PC-9 (cell line): ENCODE measurements at regions not wholly inside any gene's neighbourhood (a gene's known extent, or its start where the extent isn't known, plus 50 kb on each side); places are given as distances from the start of the nearest gene placed in this dataset.

Experiments
- EZH2 ChIP-seq: fragments of 200-600 bp; sonication (generic); IDR thresholded peaks from 2 replicates; pipeline ENCODE4 v1.8.0; 2017; ENCODE audit warnings: antibody characterized with exemption, low read depth
- TF ChIP-seq, protein P1 (sequence below): fragments of 200-600 bp; sonication (generic); conservative IDR thresholded peaks from 2 replicates; pipeline ENCODE4 v1.6.1; 2017; ENCODE audit warnings: mixed run types, antibody characterized with exemption, mild to moderate bottlenecking, moderate library complexity

DNA sequence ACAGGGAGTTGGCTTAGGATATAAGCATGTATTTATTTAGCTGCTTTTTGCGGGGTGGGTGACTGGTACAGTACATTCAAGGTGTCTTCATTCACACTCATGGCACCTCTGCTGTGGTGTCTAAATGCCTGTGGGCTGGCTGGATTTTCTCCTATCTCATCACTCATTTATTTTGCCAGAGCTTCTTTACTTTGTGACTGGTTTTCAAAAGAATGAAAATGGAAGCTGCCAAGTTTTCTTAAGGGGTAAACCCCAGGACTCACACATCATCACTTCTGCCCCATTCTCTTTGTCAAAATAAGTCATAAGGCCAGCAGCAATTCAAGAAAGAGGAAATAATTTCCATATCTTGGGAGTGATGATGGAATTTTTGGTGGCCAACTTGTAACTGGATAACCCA lies 493.4 kb upstream of the ALCAM start:
- TF ChIP-seq, protein P1, sequence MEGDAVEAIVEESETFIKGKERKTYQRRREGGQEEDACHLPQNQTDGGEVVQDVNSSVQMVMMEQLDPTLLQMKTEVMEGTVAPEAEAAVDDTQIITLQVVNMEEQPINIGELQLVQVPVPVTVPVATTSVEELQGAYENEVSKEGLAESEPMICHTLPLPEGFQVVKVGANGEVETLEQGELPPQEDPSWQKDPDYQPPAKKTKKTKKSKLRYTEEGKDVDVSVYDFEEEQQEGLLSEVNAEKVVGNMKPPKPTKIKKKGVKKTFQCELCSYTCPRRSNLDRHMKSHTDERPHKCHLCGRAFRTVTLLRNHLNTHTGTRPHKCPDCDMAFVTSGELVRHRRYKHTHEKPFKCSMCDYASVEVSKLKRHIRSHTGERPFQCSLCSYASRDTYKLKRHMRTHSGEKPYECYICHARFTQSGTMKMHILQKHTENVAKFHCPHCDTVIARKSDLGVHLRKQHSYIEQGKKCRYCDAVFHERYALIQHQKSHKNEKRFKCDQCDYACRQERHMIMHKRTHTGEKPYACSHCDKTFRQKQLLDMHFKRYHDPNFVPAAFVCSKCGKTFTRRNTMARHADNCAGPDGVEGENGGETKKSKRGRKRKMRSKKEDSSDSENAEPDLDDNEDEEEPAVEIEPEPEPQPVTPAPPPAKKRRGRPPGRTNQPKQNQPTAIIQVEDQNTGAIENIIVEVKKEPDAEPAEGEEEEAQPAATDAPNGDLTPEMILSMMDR = no peak
- no peak for TF ChIP-seq EZH2
